ENCODE measurements at regions not wholly inside any gene's neighbourhood (a gene's known extent, or its start where the extent isn't known, plus 50 kb on each side); places are given as distances from the start of the nearest gene placed in this dataset.

- H2AFZ ChIP-seq (ENCODE audit: low read length), result no peak overlapping the region
- no peak overlapping the region for H3K9ac ChIP-seq (ENCODE audit: insufficient read depth, low read depth, low read length)
- H3K4me1 ChIP-seq (ENCODE audit: insufficient read depth, low read length), result peaks cover 5% of the 10 kb centered on the region
- no TSS peak for BruUV-seq (replicated peaks)
- H3K79me2 ChIP-seq (ENCODE audit: insufficient read depth, low read length), result no peaks in the 10 kb centered on the region
- ChIA-PET POLR2A (no interaction called here), CTCF (ENCODE audit: low intra/inter-chr PET ratio, low total read pairs) (interaction anchor here (1.7 kb wide), 1 partner anchor 214 kb away, joined by 7 read pairs; no protein-coding TSS in a partner anchor)
- ATAC-seq (peak; percentile 66), DNase-seq (ENCODE audit: low spot score) (no peak), FAIRE-seq (no peak)
- H4K20me1 ChIP-seq (ENCODE audit: insufficient read depth, low read length), result no peaks in the 10 kb centered on the region; the same call in 1 of the 2 replicates
- H3K27me3 ChIP-seq (ENCODE audit: control insufficient read depth in 1 of 2, insufficient read depth in 2 of 2, low read length in 2 of 2), result peaks cover 0 to 74% of the 10 kb centered on the region in 2 experiments; a peak in 4 of 5 replicates
- intact Hi-C loops (cut with micrococcal nuclease; ENCODE audit: unreplicated experiment) (loop anchor here (1.0 kb wide), 1 partner anchor 213 kb away; no protein-coding TSS in a partner anchor), in situ Hi-C loops (cut with HindIII; ENCODE audit: extremely low pct_ligation_motif_present, low pct_unique_long_range_greater_than_20kb) (loop anchor here (5.0 kb wide), 2 partner anchors 211 to 366 kb away; no protein-coding TSS in a partner anchor)
- H3K4me3 ChIP-seq (replicated peaks in 1 of 3; ENCODE audit: insufficient read depth in 1 of 3, low read depth in 2 of 3, low read length in 3 of 3), result peak overlapping the region in 1 of 3 experiments; percentile 49; a peak in 2 of 6 replicates
- TF ChIP-seq SALL1 (CRISPR knock-in tag; IDR thresholded peaks at IDR 0.05), result 0 out of 2 replicates have a peak, but pooled peaks have one; percentile 5
- TF ChIP-seq SAFB2 (CRISPR knock-in tag; IDR thresholded peaks at IDR 0.05; ENCODE audit: borderline replicate concordance, low read depth), result no peak
- no peaks in the 10 kb centered on the region for H3K9me3 ChIP-seq (ENCODE audit: low read length)
- H3K36me3 ChIP-seq (replicated peaks in 1 of 2; ENCODE audit: control insufficient read depth in 1 of 2, insufficient read depth in 2 of 2, low read length in 2 of 2), result no peaks in the 10 kb centered on the region
- 35% methylated on average over 9 of the region's 9 CpGs for WGBS (ENCODE audit: low lambda C conversion rate)
- no peak overlapping the region for H3K27ac ChIP-seq (ENCODE audit: extremely low read length, insufficient read depth, low read length)
- peak overlapping the region; percentile 69 for H3K4me2 ChIP-seq (ENCODE audit: low read depth, low read length)
Measured at GRCh38 chr6:166775923-166776220, 148.8 kb upstream of the RPS6KA2 start.

GRCh38 chr6:166775180-166775922 lies 148.3 kb upstream of the RPS6KA2 start:
- Histone ChIP-seq H3K4me1 (ENCODE audit: insufficient read depth, low read length) (peaks cover 5% of the 10 kb centered on the region), H3K9me3 (ENCODE audit: low read length) (no peaks in the 10 kb centered on the region), H2AFZ (ENCODE audit: low read length) (no peak overlapping the region), H3K27me3 (ENCODE audit: control insufficient read depth in 1 of 2, insufficient read depth in 2 of 2, low read length in 2 of 2) (peaks cover 0 to 78% of the 10 kb centered on the region in 2 experiments; a peak in 4 of 5 replicates), H3K9ac (ENCODE audit: insufficient read depth, low read depth, low read length) (no peak overlapping the region), H3K4me3 (replicated peaks in 1 of 3; ENCODE audit: insufficient read depth in 1 of 3, low read depth in 2 of 3, low read length in 3 of 3) (peak overlapping the region in 2 of 3 experiments; percentile 11 to 49; a peak in 2 of 6 replicates), H3K27ac (ENCODE audit: extremely low read length, insufficient read depth, low read length) (no peak overlapping the region), H3K4me2 (ENCODE audit: low read depth, low read length) (peak overlapping the region; percentile 69), H3K79me2 (ENCODE audit: insufficient read depth, low read length) (no peaks in the 10 kb centered on the region), H4K20me1 (ENCODE audit: insufficient read depth, low read length) (no peaks in the 10 kb centered on the region; the same call in 1 of the 2 replicates), H3K36me3 (replicated peaks in 1 of 2; ENCODE audit: control insufficient read depth in 1 of 2, insufficient read depth in 2 of 2, low read length in 2 of 2) (no peaks in the 10 kb centered on the region)
- intact Hi-C loops (cut with micrococcal nuclease; ENCODE audit: unreplicated experiment), result loop anchor here (1.0 kb wide), 1 partner anchor 214 kb away; no protein-coding TSS in a partner anchor
- ChIA-PET POLR2A (no interaction called here), CTCF (ENCODE audit: low intra/inter-chr PET ratio, low total read pairs) (interaction anchor here (1.1 to 1.7 kb wide), 2 partner anchors 215 to 367 kb away, joined by 5 to 7 read pairs; no protein-coding TSS in a partner anchor)
- DNase-seq (ENCODE audit: low spot score) (peak; percentile 75), ATAC-seq (peak; percentile 83), FAIRE-seq (peak; percentile 97)
- BruUV-seq (replicated peaks), result no TSS peak
- in situ Hi-C loops (cut with HindIII; ENCODE audit: extremely low pct_ligation_motif_present, low pct_unique_long_range_greater_than_20kb), result loop anchor here (5.0 kb wide), 2 partner anchors 212 to 367 kb away; no protein-coding TSS in a partner anchor
- 28% methylated on average over 23 of the region's 24 CpGs for WGBS (ENCODE audit: low lambda C conversion rate)
- no peak for TF ChIP-seq MLXIP (CRISPR knock-in tag; IDR thresholded peaks at IDR 0.05; ENCODE audit: borderline replicate concordance)
- TF ChIP-seq STAT6 (CRISPR knock-in tag; IDR thresholded peaks at IDR 0.05; ENCODE audit: borderline replicate concordance), result no peak
- TF ChIP-seq NFKB2 (CRISPR knock-in tag; IDR thresholded peaks at IDR 0.05; ENCODE audit: borderline replicate concordance), result 0 out of 2 replicates have a peak, but pooled peaks have one; percentile 42
- TF ChIP-seq SMAD3 (CRISPR knock-in tag; IDR thresholded peaks at IDR 0.05), result 0 out of 2 replicates have a peak, but pooled peaks have one; percentile 33
- no peak for TF ChIP-seq GZF1 (CRISPR knock-in tag; IDR thresholded peaks at IDR 0.05)
- no peak for TF ChIP-seq HOXD1 (CRISPR knock-in tag; IDR thresholded peaks at IDR 0.05)
- TF ChIP-seq MNT (IDR thresholded peaks at IDR 0.05), result peak; percentile 75

All from HepG2 (cell line).